Hematopoietic multipotent progenitor cell treated with erythropoietin and hydrocortisone succinate and interleukin-3 and kit ligand, for 6 days (in vitro differentiated cells): ENCODE measurements at regions not wholly inside any gene's neighbourhood (a gene's known extent, or its start where the extent isn't known, plus 50 kb on each side); places are given as distances from the start of the nearest gene placed in this dataset.
"Not testable (repeated sequence)": the region's sequence is repeated elsewhere in the genome, so short reads cannot be mapped to it uniquely, and the experiment has no call there.

Experiments used
- DNase-seq: peaks from one replicate; pipeline ENCODE4 v3.0.0-alpha.2; 2015

DNA sequence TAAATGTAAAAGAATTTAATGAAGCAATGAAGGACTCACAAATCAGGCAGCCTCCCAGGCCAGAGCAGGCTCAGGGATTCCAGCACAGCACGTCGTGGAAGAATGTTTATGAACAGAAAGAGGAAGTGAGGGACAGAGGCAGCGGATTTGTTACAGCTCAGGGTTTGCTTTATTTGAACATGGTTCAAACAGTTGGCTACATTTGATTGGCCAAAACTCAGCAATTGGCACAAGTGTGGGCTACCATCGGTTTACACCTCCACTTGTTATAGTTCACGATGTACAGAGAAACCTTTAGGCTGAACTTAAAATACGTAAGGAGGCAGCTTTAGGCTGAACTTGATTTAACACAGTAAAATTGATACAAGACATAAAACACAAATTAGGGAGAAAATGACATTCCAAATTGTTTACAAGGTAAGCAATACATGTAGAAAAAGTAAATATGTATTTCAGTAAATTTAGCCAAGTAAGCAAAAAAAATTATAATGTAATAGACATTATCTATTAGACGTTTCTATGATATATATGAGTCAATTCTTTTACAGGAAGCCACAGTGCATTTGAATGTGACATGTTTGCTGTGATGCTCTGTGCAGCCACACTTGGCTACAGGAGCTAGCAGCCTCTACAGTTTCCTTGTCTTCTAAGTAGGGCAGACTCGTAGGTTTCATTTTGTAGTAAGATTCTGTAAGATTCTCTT is 126.5 kb downstream of the ADSS2 start:
- peak; percentile 62 for DNase-seq

DNA sequence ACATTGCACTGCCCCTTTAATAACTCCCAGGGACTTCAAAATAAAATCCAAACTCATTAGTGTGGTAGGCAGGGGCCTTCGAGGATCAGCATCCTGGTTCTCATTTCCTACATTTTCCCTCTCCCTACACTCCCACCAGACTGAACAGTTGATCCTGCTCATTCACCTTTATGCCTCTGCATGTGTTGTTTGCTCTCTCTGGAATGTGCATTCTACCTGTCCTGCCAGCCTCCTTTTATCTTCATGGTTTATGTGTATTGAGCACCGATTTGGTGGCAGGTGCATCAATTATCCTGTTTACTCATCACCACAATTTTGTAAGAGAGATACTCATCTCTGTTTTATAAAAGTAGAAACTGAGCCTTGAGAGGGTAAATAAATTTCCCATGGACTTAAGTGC is 125.0 kb downstream of the ADSS2 start:
- DNase-seq, result no peak

DNA sequence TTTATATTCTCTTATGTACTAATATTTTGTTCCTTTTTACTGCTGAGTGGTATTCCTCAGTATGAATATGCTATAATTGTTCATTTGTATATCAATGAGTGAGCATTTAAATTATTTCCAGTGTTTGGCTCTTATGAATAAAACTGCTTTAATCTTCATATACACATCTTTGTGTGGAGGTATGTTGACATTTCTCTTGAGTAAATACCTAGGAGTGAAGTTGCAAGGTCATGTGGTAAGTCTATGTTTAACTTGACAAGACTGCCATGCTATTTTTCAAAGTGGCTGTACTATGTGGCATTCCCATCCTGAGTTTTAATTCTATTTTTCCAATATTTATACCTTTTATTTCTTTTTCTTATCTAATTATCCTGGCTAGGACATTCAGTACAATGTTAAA is 124.2 kb downstream of the ADSS2 start:
- no peak for DNase-seq

DNA sequence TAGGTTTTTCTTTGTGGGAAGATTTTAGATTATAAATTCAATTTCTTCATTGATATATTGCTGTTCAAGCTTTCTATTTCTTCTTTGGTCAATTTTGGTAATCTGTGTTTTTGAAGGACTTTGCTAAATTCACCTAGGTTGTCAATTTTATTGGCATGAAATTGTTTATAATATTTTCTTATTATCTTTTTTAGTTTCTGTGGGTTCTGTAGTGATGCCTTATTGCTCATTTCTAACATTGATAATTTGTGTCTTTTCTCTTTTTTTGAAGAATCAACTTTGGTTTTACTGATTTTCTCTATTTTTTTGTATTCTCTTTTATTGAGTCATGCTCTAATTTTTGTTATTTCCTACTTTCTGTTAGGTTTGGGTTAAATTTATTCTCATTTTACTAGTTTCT is 123.2 kb downstream of the ADSS2 start:
- no peak for DNase-seq

DNA sequence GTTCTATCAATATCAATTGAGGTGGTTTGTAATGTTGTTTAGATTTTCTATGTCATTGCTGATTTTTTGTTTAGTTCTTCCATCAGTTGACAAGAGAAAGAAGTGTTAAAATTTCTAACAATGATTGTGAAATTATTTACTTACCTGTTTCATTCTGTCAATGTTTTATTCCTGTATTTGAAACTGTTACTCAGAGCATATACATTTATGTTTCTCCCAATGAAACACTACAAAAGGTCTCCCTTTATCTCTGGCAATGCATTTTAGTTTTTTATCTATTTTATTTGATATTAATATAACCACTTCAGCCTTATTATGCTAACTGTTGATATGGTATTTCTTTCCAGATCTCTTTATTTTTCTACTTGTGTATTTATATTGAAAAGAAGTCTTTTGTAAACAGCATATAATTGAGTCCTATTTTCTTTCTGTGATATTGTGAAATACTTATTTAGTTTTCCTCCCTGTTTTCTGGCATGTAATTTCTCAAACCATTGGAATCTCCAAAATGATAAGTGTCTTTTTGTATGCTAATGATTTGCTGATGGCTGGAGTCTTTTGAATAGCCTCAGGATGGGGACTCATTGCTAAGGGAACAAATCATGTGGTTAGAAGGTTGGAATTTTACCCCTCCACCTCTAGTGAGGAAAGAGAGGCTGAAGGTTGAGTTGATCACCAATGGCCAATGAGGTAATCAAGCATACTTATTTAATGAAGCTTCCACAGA is 122.0 kb downstream of the ADSS2 start:
- no peak for DNase-seq

DNA sequence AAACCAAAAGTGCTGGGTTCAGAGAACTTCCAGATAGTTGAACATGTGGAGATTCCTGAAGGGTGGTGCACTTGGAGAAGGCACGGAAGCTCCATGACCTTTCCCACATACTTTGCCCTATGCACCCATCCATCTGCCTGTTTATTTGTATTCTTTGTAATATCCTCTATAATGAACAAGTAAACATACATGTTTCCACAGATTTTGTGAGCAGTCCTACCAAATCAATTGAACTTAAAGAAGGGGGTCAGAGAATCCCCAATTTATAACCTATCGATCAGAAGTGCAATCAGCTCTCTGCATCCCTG is 121.4 kb downstream of the ADSS2 start:
- no peak for DNase-seq

GRCh38 chr1:244332761-244333160 is 118.9 kb downstream of the ADSS2 start:
- not testable (repeated sequence) for DNase-seq

DNA sequence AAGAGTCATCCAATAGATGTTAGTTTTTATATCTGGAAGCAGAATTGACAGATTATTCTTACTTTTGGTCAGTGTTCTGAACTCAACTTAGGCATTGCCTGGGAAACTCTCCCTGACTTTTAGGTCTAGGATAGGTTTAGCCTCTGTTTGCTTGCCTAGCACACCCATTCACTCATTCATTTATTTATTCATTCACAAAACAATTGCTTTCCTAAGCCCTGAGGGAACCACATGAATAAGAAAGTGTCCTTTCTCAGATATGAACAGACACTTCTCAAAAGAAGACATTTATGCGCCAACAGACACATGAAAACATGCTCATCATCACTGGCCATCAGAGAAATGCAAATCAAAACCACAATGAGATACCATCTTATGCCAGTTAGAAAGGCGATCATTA is 117.4 kb downstream of the ADSS2 start:
- DNase-seq, result not testable (repeated sequence)

DNA sequence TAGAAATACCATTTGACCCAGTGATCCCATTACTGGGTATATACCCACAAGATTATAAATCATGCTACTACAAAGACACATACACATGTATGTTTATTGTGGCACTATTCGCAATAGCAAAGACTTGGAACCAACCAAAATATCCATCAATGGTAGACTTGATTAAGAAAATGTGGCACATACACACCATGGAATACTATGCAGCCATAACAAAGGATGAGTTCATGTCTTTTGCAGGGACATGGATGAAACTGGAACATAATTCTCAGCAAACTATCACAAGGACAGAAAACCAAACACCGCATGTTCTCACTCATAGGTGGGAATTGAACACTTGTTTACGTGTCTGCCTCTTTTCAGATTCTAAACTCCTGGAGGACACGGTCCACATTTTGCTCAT is 116.9 kb downstream of the ADSS2 start:
- DNase-seq, result not testable (repeated sequence)

GRCh38 chr1:244335456-244335855 is 116.3 kb downstream of the ADSS2 start:
- DNase-seq, result no peak

DNA sequence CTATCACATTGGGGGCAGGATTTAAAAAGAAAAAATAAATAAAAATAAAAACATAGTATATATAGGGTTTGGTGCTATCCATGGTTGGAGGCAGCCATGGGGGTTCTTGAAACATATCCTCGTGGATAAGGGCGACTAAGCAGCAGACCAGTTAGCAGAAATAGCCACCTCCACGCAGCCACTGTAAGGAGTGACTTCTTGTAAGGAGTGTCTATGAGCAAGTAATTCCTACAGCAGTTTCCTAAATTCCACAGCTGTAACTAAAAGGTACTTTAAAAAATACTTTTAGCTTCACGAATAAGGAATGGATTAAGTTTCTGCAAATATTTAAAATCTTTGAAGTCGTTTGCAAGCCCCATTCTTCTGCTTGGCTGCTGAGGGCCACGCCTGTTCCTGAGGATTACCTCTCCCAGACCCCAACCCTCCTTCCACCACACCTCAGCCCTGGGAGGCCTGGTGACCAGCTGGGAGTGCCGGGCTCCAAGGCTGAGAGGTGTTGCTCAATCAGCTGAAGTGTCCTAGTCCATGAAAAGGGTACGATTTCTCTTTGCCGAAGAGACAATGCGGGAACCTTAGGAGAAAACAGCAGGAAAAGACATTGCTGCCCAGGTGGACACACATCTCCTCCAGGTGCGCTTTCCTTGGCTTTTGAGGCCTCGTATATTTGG is 115.3 kb downstream of the ADSS2 start:
- DNase-seq, result no peak

DNA sequence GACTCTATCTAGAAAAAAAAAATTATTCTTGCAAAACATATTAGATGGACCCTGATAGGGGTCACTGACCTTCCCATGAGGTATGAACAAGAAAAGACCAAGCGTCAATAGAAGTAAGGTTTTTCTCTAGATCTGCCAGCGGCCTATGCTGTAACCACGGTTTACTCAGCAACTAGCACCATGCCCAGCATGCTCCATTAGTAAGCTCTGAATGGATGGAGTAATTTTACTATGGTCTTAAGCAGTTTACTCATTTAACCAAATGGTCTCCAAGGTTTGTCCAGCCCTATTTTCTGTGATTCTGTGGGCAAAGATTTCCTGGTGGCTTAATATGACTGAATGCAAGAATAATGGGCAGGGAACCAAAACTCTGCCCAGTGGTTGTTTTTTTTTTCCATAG is 113.9 kb downstream of the ADSS2 start:
- DNase-seq, result no peak

DNA sequence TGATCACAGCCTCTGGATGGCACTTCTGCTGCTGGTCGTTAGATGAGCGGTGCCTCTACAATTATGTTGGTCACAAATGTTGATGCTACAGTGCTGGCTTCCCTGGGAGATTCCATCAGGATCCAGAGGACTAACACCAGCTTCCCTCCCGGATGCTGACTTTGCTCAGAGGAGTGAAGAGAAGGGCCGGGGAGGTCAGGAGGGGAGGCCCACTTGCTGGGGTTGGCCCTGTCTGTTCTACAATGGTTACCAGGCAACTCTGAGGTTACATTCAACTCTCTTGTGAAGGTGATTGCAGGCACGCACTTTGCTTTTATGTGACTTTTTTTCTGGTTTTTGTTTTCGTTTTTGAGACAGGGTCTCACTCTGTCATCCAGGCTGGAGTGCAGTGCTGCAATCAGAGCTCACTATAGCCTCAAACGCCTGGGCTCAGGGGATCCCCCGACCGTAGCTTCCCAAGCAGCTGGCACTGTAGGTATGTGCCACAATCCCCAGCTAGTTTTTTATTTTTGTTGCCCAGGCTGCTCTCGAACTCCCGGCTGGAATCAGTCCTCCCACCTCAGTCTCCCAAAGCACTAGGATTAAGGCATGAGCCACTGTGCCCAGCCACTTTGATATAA is 112.5 kb downstream of the ADSS2 start:
- DNase-seq, result no peak

- no peak for DNase-seq
Observed at GRCh38 chr1:244339776-244340175, 111.9 kb downstream of the ADSS2 start.

DNA sequence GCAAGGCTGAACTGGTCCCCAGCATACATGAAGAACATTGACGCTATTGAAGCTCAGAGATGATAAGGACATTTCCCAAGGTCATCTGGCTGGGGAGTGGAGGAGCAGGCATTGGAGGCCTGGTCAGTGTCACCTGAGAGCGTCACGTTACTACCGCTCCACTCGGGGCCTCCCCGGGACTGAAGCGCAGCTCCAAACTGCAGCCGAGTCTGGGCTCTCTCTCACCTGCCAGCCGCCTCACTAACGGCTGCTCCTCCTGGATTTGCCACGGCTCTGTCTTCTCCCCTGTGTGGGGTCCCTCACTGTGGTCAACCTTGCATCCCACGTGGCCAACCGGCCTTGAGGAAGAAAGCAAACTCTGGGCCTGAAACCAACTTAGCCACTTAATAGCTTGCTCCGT is 111.3 kb downstream of the ADSS2 start:
- no peak for DNase-seq

DNA sequence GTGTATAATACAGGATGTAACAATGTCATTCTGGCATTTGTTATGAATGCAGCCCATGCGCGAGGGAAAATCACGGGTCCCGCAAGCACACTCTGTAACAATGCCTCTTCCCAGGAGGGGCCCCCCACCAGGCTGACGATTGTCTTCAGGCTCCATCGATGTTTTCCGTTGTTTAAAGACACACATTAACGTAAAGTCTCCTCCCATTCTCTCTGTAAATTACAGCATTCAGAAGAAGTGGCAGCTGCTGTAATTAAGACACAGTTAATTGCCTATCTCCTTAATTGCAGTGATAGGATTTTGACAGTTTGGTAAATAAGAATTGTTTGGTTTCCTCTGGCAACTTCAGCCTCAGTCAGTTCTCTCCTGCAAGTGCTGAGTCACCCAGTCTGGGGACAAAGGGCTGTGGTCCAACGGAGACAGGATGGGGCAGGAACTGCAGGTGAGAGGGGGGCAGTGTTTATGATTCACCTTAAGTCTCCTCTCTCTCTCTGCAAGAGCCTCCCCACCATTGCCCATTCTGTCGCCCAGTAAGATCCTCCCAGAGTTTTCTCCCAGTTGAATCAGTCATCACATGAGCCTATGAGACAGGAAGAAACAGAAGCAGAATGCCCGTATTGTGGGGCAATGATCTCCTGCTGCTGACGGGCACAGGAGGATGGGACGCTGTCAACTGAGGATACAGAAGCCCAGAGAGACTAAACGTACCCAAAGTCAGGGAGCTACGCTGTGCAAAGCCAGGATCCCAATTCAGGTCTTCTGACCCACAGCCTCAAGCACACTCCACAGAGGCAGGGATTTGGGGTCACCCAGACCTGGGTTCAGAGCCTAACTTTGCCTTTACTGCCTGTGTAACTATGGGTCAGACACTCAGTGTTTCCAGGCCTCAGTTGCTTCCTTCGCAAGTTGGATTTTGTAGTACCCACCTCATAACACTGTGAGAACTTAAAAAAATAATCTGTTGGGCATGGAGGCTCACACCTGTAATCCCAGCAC is 110.0 kb downstream of the ADSS2 start:
- DNase-seq, result peak; percentile 51

DNA sequence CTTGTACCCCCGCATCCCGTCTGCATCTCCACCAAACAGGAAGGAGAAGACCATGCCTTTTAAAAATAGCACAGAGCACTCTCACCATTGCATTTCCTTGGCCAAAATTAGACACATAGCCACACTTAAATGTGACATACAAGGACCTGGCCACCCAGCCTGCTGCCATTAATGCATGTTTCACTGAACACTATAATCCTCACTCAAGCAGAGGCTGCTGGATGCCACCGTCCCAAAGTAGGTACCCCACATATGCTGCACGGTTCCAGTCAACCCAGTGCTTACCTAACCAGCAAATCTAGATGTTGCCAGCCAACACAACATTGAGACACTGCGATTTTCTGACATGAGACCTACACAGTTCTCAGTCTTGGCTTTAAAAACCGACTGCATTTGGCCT is 107.7 kb downstream of the ADSS2 start:
- no peak for DNase-seq

GRCh38 chr1:244346972-244347618 is 104.6 kb downstream of the ADSS2 start:
- no peak for DNase-seq

- no peak for DNase-seq
Observed at GRCh38 chr1:244347942-244348341, 103.8 kb downstream of the ADSS2 start.

DNA sequence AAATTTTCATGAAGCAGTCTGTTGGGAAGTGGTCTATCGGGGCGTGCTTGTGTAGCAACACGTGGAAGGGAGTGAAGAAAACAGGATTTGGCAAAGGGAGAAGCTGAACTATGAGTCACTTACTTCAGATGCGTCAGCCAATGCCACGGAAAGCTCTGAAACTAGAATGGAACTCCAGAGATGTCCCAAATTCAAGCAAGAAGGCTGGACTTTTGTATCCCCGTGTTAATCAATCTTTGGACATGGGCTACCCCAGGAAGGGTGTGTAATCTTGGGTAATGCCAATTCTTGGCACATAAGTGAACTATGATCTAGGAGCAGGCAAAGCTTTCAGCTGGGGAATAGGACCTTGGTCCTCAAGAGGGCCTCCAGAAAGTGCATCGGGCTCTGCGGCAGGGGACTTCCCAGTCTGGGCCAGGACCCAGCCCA is 102.6 kb downstream of the ADSS2 start:
- no peak for DNase-seq

DNA sequence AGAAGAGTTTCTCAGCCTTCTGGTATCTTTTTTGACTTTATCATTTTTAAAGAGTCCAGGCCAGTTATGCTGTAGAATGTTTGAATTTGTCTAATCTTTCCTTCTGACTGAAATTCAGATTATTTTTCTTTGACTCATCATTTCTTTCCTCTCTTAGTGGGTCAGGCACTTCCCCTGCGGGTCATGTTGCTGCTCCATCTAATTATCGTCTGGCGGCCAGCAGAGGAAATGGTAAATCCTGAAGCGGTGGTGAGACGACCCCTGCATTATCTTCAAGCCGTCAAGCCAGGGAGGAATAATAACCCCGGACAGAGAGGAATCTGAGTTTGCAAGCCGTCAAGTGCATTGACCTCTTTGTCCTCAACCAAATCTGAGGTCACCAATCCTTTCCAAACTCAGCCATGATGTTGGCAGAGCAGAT is 102.1 kb downstream of the ADSS2 start:
- no peak for DNase-seq

DNA sequence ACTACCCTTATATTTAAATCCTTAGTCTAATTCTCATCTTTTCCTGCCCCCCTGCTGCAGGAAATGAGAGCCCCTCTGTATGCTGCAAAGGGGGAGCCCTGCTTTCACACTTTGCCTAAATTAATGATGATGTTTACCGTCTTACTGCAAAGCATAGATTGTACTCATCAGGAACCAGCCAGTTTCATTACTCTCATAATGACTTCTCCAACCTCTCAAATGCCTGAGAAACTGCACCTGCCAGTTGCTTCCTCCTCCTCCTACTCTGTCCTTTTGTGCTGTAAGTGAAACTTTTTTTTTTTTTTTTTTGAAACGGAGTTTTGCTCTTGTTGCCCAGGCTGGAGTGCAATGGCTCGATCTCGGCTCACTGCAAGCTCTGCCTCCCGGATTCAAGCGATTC is 101.7 kb downstream of the ADSS2 start:
- no peak for DNase-seq
